PFSK-1 (cell line): ENCODE measurements at regions not wholly inside any gene's neighbourhood (a gene's known extent, or its start where the extent isn't known, plus 50 kb on each side); places are given as distances from the start of the nearest gene placed in this dataset.

Source experiments
- POLR2AphosphoS5 ChIP-seq: IDR thresholded peaks from 2 replicates; pipeline ENCODE4 v1.6.1; 2012; ENCODE audit warnings: low read depth, mild to moderate bottlenecking, control low read depth, low read length, moderate library complexity
- SIN3A ChIP-seq: IDR thresholded peaks from 2 replicates; pipeline ENCODE4 v1.6.1; 2012; ENCODE audit warnings: mild to moderate bottlenecking, low read length, moderate library complexity, borderline replicate concordance; ENCODE audit not compliant: insufficient read depth
- TAF1 ChIP-seq: IDR thresholded peaks from 2 replicates; pipeline ENCODE4 v1.6.1; 2012; ENCODE audit warnings: low read length, control low read depth, borderline replicate concordance; ENCODE audit not compliant: insufficient read depth
- TF ChIP-seq, protein P1 (sequence below), 2 experiments: IDR thresholded peaks; 2 replicates each; pipeline versions ENCODE4 v1.6.1 to v1.8.0; 2011 to 2012; ENCODE audit warnings: low read depth in 2 of 2, low read length in 2 of 2, control low read depth in 1 of 2, inconsistent platforms in 1 of 2, mild to moderate bottlenecking in 1 of 2, moderate library complexity in 1 of 2; ENCODE audit not compliant: insufficient read depth in 1 of 2

DNA sequence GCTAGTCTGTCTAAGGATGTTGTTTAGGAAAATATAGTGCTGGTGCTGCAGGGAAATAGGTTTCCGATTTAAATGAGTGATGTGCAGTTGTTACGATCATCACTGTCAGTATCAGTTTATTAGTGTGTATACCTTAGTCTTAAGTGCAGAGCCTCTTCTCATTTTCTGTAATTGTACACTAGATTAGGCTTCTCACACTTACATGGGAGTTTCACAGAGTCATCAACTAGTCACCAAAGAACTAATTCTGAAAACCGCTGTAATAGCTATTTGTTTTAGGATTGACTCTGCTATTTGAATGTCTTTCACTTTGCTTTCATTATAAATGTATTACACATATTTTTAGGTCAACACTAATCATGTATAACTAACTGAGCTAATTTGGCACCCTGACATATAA is 99.8 kb upstream of the ZEB2 start:
- TF ChIP-seq SIN3A = no peak
- TF ChIP-seq POLR2AphosphoS5 = no peak
- TF ChIP-seq TAF1 = no peak
- TF ChIP-seq, protein P1, sequence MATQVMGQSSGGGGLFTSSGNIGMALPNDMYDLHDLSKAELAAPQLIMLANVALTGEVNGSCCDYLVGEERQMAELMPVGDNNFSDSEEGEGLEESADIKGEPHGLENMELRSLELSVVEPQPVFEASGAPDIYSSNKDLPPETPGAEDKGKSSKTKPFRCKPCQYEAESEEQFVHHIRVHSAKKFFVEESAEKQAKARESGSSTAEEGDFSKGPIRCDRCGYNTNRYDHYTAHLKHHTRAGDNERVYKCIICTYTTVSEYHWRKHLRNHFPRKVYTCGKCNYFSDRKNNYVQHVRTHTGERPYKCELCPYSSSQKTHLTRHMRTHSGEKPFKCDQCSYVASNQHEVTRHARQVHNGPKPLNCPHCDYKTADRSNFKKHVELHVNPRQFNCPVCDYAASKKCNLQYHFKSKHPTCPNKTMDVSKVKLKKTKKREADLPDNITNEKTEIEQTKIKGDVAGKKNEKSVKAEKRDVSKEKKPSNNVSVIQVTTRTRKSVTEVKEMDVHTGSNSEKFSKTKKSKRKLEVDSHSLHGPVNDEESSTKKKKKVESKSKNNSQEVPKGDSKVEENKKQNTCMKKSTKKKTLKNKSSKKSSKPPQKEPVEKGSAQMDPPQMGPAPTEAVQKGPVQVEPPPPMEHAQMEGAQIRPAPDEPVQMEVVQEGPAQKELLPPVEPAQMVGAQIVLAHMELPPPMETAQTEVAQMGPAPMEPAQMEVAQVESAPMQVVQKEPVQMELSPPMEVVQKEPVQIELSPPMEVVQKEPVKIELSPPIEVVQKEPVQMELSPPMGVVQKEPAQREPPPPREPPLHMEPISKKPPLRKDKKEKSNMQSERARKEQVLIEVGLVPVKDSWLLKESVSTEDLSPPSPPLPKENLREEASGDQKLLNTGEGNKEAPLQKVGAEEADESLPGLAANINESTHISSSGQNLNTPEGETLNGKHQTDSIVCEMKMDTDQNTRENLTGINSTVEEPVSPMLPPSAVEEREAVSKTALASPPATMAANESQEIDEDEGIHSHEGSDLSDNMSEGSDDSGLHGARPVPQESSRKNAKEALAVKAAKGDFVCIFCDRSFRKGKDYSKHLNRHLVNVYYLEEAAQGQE (IDR thresholded peaks at IDR 0.05; ENCODE audit: insufficient read depth in 1 of 2, low read depth in 2 of 2, low read length in 2 of 2) = no peak
